Hematopoietic multipotent progenitor cell (in vitro differentiated cells): ENCODE measurements at regions not wholly inside any gene's neighbourhood (a gene's known extent, or its start where the extent isn't known, plus 50 kb on each side); places are given as distances from the start of the nearest gene placed in this dataset. TPM values are rescaled to one million over a fixed set of nuclear protein-coding genes. Genes with fewer than 3 reads are reported as not detected.
"Not testable (repeated sequence)": the region's sequence is repeated elsewhere in the genome, so short reads cannot be mapped to it uniquely, and the experiment has no call there.

Source experiments
- DNase-seq, 3 donors: peaks; one replicate each; pipeline ENCODE4 v3.0.0-alpha.2; 2011 to 2015; ENCODE audit warnings: low read depth in 2 of 3, low spot score in 2 of 3
- small RNA-seq: library from RNA; depleted of rRNA; stranded (forward); fragments of <200 nt; gene quantifications from one replicate; pipeline ENCODE3, GENCODE V24; 2012

DNA sequence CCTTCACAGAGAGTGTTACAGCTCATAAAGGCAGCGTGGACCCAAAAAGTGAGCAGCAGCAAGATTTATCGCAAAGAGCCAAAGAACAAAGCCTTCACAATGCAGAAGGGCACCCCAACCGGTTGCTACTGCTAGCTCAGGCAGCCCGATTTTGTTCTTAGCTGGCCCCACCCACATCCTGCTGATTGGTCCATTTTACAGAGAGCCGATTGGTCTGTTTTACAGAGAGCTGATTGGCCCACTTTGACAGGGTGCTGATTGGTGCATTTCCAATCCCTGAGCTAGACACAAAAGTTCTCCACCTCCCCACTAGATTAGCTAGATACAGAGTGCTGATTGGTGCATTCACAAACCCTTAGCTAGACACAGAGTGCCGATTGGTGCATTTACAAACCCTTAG, 50.1 kb upstream of the SOX14 start:
- DNase-seq = not testable (repeated sequence)

Small RNA genes lying in the stretch of these regions (small RNA-seq; reads per million reads assigned to genes)
- not detected for gene RNA5SP142
